ENCODE measurements at regions not wholly inside any gene's neighbourhood (a gene's known extent, or its start where the extent isn't known, plus 50 kb on each side); places are given as distances from the start of the nearest gene placed in this dataset.

DNA sequence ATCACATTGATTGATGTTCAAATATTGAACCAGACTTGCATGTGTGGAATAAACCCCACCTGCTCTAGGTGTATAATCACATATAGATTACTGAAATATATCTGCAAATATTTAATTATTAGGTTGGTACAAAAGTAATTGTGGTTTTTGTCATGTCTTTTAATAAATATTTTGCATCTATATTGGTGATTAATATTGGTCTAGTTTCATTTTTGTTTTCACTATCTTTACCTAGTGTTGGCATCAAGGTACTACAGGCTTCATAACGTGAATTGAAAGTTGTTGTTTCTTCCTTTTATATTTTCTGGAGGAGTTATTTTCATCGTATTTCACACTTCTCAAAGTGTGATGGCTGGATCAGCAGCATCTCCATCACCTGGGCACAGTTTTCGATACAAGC is 740.0 kb upstream of the TMEM132C start:
- ChIA-PET CTCF (no interaction called here), POLR2A (no interaction called here)
- no peak overlapping the region for H3K27ac ChIP-seq (ENCODE audit: low read length in 2 of 2)
- H3K27me3 ChIP-seq (replicated peaks in 1 of 4; ENCODE audit: control extremely low read depth in 1 of 4, control insufficient read depth in 3 of 4, insufficient read depth in 4 of 4, low read length in 3 of 4) = no peaks in the 10 kb centered on the region
- DNase-seq (no peak), ATAC-seq (ENCODE audit: low read depth) (no peak)
- H3K4me1 ChIP-seq (ENCODE audit: control insufficient read depth in 2 of 2, insufficient read depth in 2 of 2, low read length in 2 of 2) = no peaks in the 10 kb centered on the region
- Mint-ChIP-seq H3K27ac (no peak overlapping the region), H3K4me3 (no peak overlapping the region), H3K4me1 (no peaks in the 10 kb centered on the region), H3K27me3 (no peaks in the 10 kb centered on the region), H3K9me3 (ENCODE audit: insufficient read depth) (peaks cover 3% of the 10 kb centered on the region)
- intact Hi-C loops (cut with micrococcal nuclease) = no loop called here
- H3K9ac ChIP-seq (ENCODE audit: low read length) = no peak overlapping the region
- whole genome bisulfite sequencing (ENCODE audit: insufficient coverage) = 100% methylated on average over 1 of the region's 3 CpGs
- no peaks in the 10 kb centered on the region for H4K20me1 ChIP-seq (ENCODE audit: control insufficient read depth, insufficient read depth, low read length, poor library complexity, severe bottlenecking)
- H3K36me3 ChIP-seq (replicated peaks in 1 of 2; ENCODE audit: control extremely low read depth in 1 of 2, control insufficient read depth in 1 of 2, extremely low read depth in 1 of 2, insufficient read depth in 2 of 2, low read length in 1 of 2) = no peaks in the 10 kb centered on the region
- TF ChIP-seq, protein P1, sequence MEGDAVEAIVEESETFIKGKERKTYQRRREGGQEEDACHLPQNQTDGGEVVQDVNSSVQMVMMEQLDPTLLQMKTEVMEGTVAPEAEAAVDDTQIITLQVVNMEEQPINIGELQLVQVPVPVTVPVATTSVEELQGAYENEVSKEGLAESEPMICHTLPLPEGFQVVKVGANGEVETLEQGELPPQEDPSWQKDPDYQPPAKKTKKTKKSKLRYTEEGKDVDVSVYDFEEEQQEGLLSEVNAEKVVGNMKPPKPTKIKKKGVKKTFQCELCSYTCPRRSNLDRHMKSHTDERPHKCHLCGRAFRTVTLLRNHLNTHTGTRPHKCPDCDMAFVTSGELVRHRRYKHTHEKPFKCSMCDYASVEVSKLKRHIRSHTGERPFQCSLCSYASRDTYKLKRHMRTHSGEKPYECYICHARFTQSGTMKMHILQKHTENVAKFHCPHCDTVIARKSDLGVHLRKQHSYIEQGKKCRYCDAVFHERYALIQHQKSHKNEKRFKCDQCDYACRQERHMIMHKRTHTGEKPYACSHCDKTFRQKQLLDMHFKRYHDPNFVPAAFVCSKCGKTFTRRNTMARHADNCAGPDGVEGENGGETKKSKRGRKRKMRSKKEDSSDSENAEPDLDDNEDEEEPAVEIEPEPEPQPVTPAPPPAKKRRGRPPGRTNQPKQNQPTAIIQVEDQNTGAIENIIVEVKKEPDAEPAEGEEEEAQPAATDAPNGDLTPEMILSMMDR (IDR thresholded peaks at IDR 0.05) = no peak
- no peak for TF ChIP-seq EZH2 (IDR thresholded peaks at IDR 0.05; ENCODE audit: borderline replicate concordance, insufficient read depth, low read depth, low read length, poor library complexity, severe bottlenecking)
- no peak overlapping the region for H3K4me2 ChIP-seq (replicated peaks; ENCODE audit: low read depth, low read length, poor library complexity, severe bottlenecking)
- H2AFZ ChIP-seq (ENCODE audit: insufficient read depth, low read depth, low read length, poor library complexity, severe bottlenecking) = no peak overlapping the region
- peaks cover 0 to 6% (median 0%) of the 10 kb centered on the region in 3 donors for H3K9me3 ChIP-seq (ENCODE audit: control extremely low read depth in 1 of 3, control insufficient read depth in 2 of 3, insufficient read depth in 1 of 3, low read length in 2 of 3)
- no peaks in the 10 kb centered on the region for H3K79me2 ChIP-seq (ENCODE audit: control insufficient read depth, insufficient read depth, low read length)
- H3K4me3 ChIP-seq (ENCODE audit: control extremely low read depth in 1 of 5, extremely low read depth in 1 of 5, insufficient read depth in 1 of 5, low read depth in 2 of 5, low read length in 4 of 5) = no peak overlapping the region

DNA sequence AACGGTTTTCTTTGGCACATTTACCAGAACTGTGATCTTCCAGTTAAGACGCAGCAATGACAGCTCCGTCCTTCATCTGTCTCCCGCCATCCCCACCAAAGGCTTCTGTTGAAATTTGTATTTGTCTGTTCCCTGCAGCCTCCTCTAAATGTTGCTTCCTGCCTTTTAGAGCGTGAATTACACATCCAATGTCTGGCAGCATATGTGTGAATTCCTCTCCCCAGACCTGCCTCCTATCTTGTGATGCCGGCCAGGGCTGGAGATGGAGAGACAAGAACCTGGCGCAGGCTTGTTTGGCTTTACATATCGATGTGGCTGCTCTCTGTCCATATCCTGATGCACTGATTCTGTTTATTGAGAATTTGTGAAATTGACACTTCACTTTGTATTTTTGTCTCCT is 738.4 kb upstream of the TMEM132C start:
- Histone ChIP-seq H3K4me1 (ENCODE audit: control insufficient read depth in 2 of 2, insufficient read depth in 2 of 2, low read length in 2 of 2) (no peaks in the 10 kb centered on the region), H3K4me2 (replicated peaks; ENCODE audit: low read depth, low read length, poor library complexity, severe bottlenecking) (no peak overlapping the region), H3K79me2 (ENCODE audit: control insufficient read depth, insufficient read depth, low read length) (no peaks in the 10 kb centered on the region), H3K36me3 (replicated peaks in 1 of 2; ENCODE audit: control extremely low read depth in 1 of 2, control insufficient read depth in 1 of 2, extremely low read depth in 1 of 2, insufficient read depth in 2 of 2, low read length in 1 of 2) (no peaks in the 10 kb centered on the region), H3K27ac (ENCODE audit: low read length in 2 of 2) (no peak overlapping the region), H3K4me3 (ENCODE audit: control extremely low read depth in 1 of 5, extremely low read depth in 1 of 5, insufficient read depth in 1 of 5, low read depth in 2 of 5, low read length in 4 of 5) (no peak overlapping the region), H3K9ac (ENCODE audit: low read length) (no peak overlapping the region), H2AFZ (ENCODE audit: insufficient read depth, low read depth, low read length, poor library complexity, severe bottlenecking) (no peak overlapping the region), H3K27me3 (replicated peaks in 1 of 4; ENCODE audit: control extremely low read depth in 1 of 4, control insufficient read depth in 3 of 4, insufficient read depth in 4 of 4, low read length in 3 of 4) (no peaks in the 10 kb centered on the region), H4K20me1 (ENCODE audit: control insufficient read depth, insufficient read depth, low read length, poor library complexity, severe bottlenecking) (no peaks in the 10 kb centered on the region), H3K9me3 (ENCODE audit: control extremely low read depth in 1 of 3, control insufficient read depth in 2 of 3, insufficient read depth in 1 of 3, low read length in 2 of 3) (peaks cover 0 to 4% (median 0%) of the 10 kb centered on the region in 3 donors)
- Mint-ChIP-seq H3K4me1 (no peaks in the 10 kb centered on the region), H3K27me3 (no peaks in the 10 kb centered on the region), H3K27ac (no peak overlapping the region), H3K4me3 (no peak overlapping the region), H3K9me3 (ENCODE audit: insufficient read depth) (peaks cover 3% of the 10 kb centered on the region)
- TF ChIP-seq EZH2 (IDR thresholded peaks at IDR 0.05; ENCODE audit: borderline replicate concordance, insufficient read depth, low read depth, low read length, poor library complexity, severe bottlenecking) = no peak
- TF ChIP-seq, protein P1 (IDR thresholded peaks at IDR 0.05) = no peak
- 79% methylated on average over 6 of the region's 8 CpGs for WGBS (ENCODE audit: insufficient coverage)
- DNase-seq (no peak), ATAC-seq (ENCODE audit: low read depth) (no peak)
- ChIA-PET CTCF (no interaction called here), POLR2A (no interaction called here)
- intact Hi-C loops (cut with micrococcal nuclease) = no loop called here

Measured in B cell (primary cell).